SH-SY5Y (cell line): ENCODE measurements at regions not wholly inside any gene's neighbourhood (a gene's known extent, or its start where the extent isn't known, plus 50 kb on each side); places are given as distances from the start of the nearest gene placed in this dataset.

ENCODE experiments used
- GATA2 ChIP-seq: IDR thresholded peaks from 2 replicates; pipeline ENCODE4 v1.6.1; 2011; ENCODE audit warnings: mild to moderate bottlenecking, low read depth, low read length
- GATA3 ChIP-seq: IDR thresholded peaks from 2 replicates; pipeline ENCODE4 v1.6.1; 2011; ENCODE audit warnings: low read depth, mild to moderate bottlenecking, low read length, moderate library complexity

- TF ChIP-seq GATA3 (no peak), GATA2 (no peak)
These were observed 95.9 kb upstream of the PRR20G start for GRCh38 chr3:127383656-127384179.

DNA sequence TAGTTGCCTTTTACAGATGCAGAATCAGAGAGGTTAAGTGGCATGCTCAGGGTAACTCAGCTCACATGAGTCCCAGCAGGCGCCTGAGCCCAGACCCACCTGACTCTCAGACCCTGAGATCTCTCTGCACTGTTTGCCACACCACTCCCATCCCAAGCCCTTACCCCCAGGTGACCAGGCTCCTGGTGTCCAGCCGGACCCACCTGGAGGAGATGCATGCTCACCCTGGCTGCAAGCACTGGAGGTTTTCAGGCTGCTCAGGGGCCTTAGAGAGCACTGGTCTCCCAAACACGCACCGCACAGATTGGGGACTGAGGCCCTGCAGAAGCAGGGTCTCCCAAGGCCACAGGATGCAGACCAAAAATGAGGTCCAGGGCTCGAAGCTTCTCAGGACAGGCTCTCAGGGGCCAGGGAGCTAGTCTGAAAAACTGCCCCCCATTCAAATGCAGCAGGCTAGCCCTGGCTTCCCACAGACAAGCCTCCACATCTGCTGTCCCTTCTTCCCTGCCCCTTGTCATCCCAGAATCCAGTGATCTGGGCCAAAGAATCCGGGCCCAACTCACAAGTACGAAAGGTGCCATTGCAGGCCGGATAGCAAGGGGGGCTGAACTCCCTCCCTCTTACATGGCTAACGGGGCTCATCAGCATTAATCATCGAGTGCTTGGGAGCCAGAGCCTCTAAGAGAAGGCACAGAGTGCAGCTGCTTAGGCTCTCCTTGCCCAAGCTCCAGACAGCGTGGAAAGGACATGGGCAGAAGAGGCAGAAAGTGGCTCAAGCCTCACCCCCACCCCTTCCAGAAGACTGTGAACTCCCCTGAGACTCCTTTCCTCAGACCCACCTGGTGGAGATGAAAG lies 90.2 kb upstream of the PRR20G start:
- TF ChIP-seq GATA3 (no peak), GATA2 (no peak)

GRCh38 chr3:127375151-127375930 lies 87.5 kb upstream of the PRR20G start:
- no peak for TF ChIP-seq GATA2
- no peak for TF ChIP-seq GATA3

DNA sequence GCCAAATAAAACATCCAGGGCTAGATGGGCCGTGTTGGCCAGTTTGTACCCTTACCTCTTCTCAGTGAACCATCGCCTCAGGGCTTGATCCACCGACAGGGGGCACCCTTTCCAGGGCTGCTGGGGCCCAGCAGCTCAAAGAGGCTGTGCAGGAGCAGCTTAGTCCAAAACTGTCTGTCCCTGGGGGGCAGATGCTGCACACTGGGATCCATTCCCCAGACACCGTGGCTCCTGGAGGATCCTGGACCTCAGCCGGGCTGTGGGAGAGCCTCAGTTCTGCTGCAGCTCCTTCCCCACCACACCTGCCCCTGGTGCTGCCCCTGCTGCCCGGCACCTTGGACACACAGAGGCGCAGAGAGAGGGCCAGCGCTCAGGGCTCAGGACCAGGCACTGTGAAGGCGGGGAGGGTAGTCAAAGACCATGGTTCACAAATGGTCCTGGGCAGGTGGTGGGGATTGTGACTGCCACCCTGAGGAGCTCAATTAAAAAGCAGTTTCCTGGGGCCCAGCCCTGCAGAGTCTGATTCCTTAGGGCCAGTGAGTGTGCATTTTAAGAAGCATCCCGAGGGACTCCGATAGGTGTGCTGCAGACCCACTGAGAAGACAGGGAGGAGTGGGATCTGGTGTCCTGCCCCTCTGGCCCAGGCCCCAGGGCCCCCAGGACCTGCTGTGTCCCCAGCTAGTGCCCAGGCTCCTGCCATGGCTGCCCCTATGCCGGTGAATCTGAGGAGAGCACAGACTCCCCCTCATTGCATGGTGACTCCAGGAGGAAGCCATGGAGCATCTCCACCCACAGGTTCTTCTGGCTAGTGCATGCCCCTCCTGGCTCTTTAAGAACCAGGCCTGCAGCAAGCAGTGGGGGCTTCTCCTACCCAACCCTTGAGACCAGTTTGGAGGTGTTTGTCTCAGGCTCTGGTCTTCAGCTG lies 86.5 kb upstream of the PRR20G start:
- TF ChIP-seq GATA2 (no peak), GATA3 (no peak)

DNA sequence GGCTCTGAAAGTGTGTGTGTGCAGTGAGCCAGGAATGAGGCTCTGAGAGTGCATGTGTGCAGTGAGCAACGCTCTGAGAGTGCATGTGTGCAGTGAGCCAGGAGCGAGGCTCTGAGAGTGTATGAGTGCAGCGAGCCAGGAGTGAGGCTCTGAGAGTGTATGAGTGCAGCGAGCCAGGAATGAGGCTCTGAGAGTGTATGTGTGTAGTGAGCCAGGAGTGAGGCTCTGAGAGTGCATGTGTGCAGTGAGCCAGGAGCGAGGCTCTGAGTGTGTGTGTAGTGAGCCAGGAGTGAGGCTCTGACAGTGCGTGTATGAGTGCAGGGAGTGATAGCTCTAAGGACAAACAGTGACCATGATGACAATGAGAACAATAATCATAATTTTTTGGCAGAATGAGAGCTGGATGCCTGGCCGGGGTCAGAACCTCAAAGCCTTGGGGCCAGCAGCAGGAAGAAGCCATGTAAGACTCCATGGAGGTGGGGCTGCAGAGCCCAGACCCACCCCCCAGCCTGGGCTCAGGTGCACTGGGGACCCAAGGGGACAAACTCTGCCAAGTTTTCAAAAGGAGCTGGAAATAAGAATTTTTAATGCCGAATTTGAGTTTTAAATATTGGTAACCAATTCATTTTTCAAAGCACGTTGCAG lies 85.7 kb upstream of the PRR20G start:
- no peak for TF ChIP-seq GATA3

DNA sequence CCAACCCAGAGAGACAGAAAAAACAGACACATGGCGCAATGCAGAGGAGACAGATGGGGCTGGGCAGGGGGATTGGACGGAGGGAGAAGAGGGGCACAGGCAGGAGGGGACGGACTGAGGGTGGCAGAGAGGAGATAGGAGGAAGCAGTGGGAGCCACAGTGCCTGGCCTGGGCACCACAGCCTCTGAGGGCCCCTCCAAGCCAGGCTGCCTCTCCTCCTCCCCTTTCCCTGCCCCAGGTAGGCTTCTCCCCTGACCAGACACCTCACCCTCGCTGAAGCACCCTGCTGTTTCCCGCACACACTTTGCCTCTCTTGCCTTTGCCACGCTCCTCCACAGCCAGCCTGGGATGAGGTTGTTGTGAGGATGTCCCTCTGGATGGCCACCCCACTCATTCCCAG lies 84.0 kb upstream of the PRR20G start:
- TF ChIP-seq GATA2, result no peak
- no peak for TF ChIP-seq GATA3

DNA sequence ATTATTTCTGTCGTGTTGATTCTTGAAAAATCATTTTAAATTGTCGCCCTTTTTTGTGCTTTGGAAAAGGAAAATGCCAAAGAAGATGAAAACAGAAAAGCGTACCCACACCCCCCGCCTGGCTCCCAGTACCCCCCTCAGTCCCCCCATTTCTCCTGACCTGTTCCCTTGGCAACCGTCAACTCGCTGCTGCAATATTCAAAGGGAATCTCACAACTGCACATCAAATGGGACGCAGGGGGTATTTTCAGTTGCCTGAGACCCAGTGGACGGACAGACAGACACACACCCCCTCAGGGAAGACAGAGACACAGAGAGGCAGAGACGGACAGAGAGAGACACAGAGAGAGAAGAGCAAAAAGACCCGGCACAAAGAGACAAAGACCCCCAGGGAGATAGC lies 83.5 kb upstream of the PRR20G start:
- TF ChIP-seq GATA2 (no peak), GATA3 (no peak)

GRCh38 chr3:127370906-127371305 lies 83.1 kb upstream of the PRR20G start:
- TF ChIP-seq GATA3 (no peak), GATA2 (no peak)

DNA sequence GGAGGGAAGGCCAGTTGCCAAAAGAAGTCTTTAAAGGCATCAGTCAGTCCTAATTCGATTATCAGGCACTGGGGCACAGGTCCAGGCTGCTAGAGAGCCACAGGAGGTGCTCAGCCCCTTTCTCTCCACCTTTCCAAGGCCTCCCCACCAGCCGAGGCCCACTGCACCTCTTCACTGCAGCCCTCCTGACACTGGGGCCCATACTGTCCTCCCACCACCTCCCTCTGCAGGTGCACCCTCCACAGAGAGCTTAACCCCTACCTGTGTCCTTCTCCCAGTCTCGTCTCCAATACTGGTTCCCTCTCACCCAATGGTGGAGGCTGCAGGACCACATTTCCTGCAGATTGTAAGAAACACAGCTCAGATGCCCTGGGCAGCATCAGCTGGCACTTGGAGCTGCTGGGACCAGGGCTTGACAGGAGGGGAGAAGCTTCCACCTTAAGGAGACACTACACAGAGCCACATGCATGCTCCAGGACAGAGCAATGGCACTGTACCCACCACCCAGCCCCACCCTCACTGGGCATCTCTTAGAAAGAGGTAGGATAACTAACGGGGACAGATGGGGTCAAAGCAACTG lies 81.6 kb upstream of the PRR20G start:
- TF ChIP-seq GATA3 (no peak), GATA2 (no peak)

DNA sequence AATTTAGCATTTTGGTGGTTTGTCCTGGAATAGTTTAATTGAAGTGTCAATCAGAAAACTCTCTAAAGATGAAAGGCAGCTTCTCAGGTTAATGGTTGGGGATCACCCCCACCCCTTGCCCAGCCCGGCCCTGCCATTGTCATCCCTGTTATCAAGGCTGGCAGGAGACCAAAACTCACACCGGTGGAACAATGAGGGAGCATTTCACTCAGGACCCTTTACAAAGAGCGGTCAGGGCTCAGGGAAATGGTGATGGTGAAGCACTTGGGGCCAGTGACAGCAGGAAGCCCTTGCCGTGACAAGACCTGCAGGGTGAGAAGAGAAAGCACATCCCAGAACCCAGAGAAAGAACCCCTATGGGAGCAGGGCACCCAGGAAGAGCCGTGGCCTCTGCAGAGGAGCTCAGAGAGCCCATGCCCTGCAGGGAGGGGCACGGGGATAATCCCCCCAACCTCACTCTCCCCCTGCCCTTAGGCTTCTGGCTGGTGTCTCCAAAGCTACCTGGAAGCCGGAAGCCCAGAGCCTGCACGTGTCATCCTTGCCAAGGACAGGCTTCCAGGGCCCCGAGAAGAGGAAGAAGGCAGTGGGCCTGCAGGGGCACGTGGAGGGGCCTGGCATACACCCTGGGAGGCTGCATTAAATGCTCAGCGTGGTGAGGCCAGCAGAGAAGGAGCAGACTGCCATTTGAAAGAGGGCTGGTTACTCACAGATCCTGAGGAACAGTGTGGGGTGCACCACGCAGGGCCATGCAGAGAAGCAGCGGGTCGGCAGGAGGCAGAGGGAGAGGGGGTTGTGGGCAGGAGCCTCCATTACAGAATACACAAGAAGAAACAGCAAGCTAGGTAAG lies 80.6 kb upstream of the PRR20G start:
- TF ChIP-seq GATA2, result no peak
- TF ChIP-seq GATA3, result no peak

DNA sequence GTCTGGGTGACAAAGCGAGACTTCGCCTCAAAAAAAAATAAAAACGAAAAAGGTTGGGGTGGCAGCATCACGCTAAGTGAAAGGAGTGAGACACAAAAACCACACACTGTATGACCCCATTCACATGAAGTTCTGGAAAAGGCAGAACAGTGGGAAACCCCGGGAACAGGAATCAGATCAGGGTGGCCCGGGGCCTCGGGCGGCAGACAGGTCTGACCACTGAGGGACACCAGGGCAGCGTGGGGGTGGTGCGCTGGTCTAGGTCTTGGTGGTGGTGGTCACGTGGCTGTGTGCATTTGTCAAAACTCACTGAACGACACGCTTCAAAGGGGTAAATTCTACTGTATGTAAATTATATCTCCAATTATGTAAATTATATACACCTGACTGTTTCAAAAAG lies 79.7 kb upstream of the PRR20G start:
- TF ChIP-seq GATA2 (no peak), GATA3 (no peak)

DNA sequence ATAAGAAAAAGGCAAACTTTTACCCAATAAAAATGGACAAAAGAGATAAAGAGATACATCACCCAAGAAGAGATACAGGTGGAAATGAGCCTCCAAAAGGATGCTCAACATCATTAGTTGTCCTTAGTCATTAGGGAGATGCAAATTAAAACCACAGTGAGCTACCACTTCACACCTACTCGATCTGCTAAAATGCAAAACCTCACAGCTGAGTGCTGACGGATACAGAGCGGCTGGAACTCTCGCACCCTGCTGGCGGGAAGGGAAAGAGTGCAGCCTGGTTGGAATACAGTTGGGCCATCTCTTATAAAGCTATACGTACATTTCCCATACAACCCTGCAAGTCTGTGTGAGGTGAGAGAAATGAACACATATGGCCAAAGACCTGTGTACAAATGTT lies 78.5 kb upstream of the PRR20G start:
- TF ChIP-seq GATA3 (no peak), GATA2 (no peak)
